ENCODE measurements at regions not wholly inside any gene's neighbourhood (a gene's known extent, or its start where the extent isn't known, plus 50 kb on each side); places are given as distances from the start of the nearest gene placed in this dataset.

DNA sequence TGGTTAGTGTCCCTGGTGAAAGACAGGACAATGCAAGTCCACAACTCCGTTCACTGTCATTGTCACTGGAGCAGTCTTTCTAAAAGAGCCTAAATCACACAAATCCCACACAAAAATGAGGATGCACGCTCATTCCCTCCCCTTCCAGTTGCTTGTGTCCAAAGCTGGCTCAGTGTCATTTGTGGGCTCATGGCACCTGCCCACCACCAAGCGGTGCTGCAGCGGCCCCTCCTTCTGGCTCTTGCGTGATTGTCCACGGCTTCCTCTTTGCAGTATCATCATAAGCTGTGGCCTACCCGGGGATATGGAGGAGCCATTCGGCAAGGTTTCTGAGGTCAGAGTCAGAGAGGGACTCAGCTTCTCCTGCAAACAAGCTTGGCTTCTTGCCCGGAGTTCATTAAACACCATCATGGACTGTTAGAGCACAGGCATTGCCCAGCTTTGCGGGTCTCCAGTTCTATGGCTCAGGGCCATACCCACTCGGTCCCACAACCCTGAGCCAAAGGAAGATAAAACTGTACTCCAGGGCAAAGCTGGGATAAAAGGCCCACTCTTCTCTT, 179.4 kb upstream of the AGAP1 start:
- DNase-seq = no peak

DNA sequence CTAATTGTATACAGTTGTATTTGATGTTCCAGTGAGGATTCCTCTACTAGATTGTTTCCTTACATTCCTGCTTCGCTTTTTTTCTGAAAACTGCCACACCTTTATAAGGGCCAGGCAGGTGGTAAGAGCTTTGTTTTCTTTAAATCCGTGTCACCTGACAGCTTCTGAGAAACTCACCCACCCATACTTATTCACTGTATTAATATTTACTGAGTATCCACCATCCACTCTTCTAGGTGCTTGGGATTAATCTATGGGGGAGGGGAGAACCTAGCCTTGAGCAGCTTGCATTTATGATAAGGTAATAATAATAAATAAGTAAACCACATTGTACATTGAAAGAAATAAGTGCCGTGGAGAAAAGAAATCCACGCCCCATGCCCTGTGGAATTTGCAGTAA, 174.7 kb upstream of the AGAP1 start:
- DNase-seq = no peak

DNA sequence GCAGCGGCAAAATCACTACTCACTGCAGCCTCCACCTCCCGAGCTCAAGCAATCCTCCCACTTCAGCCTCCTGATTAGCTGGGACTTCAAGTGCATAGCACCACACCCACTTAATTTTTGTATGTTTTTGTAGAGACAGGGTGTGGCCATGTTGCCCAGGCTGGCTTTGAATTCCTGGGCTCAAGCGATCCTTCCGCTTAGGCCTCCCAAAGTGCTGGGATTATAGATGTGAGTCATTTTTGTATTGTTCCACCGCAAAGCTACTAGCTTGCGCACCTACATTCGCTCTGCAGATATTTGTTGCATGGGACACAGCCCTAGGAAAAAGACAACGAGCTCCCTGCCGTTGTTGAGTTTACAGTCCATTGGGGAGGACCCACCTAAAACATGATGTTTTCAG, 173.5 kb upstream of the AGAP1 start:
- no peak for DNase-seq

DNA sequence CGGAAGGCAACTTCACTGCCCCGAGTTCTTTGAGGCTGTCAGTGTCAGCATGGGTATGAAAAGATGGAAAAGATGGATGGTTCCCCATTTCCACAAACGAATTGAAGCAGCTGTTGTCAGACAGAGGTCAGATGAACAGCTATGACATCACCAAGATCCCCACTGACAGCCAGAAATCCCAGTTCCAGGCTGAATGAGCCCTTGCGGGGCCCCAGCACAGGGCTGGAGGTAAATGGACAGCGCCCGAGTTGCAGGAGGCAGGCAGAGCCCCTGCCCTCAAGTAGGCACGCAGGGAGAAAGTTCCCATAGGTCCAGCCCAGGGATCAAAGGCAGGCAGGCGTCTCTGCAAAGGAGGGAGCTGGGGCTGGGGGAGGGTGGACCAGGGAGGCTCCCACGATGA, 169.5 kb upstream of the AGAP1 start:
- no peak for DNase-seq

DNA sequence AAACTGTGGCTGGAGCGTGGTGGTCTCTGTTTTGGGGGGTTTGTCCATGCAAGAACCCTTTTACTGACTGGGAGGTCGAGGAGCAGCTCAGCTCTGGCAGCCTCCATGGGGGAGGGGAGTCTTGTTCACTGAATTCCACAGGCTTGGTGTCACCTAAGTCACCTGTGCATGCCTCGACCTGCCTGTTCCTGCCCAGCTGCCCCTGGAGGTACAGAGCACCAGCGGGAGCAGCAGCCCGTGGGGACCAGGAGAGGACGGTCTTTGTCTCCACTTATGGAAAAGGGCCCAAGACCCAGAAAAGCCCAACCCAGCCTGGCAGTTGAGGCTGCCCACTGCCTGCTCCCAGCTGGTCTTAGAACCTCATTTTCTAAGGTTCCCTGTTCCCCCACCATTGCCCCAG, 168.7 kb upstream of the AGAP1 start:
- DNase-seq = no peak

DNA sequence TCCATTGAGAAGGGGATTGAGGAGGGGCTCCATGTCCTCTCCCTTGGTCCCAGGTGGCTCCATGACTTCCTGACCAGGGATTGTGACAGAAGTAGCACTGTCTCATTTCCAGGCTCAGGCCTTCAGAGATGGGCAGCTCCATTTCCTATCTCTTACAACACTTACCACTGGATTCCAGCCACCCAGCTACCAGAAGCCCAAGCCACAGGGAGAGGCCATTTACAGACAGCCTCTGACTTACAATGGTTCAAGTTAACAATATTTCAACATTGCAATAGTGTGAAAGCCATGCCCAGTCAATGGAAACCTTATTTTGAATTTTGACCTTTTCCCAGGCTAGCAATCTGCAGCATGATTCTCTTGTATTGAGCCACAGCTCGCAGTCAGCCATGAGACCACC, 164.9 kb upstream of the AGAP1 start:
- no peak for DNase-seq

DNA sequence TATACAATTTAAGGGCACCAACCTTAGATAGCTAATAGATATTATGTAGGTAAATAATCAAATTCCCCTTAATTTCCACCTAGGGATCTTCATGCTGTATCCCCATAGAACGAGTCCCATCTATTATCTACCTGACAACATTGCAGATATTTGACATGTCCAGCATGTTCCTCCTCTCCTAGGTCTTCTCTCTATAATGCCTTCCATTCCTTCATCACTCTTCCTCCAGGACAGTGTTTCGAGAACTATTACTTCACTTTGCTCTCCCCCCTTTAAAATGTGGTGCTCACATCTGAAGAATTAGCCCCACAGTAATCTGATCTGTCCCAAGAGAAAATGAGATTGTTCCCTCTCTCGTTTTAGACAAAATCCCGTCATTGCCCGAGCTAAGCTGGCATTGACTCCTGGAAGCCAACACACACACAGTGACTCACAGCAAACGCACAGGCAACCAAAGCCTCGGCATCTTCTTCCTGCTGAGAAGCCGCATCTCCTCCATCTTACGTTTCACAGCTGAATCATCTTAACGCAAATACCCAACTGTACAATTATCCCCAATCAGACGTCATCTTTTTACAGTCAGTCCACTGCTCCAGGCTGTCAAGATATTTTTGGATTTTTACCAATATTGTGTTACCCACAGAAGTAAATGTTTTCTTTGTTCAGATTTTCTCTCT, 162.9 kb upstream of the AGAP1 start:
- no peak for DNase-seq

DNA sequence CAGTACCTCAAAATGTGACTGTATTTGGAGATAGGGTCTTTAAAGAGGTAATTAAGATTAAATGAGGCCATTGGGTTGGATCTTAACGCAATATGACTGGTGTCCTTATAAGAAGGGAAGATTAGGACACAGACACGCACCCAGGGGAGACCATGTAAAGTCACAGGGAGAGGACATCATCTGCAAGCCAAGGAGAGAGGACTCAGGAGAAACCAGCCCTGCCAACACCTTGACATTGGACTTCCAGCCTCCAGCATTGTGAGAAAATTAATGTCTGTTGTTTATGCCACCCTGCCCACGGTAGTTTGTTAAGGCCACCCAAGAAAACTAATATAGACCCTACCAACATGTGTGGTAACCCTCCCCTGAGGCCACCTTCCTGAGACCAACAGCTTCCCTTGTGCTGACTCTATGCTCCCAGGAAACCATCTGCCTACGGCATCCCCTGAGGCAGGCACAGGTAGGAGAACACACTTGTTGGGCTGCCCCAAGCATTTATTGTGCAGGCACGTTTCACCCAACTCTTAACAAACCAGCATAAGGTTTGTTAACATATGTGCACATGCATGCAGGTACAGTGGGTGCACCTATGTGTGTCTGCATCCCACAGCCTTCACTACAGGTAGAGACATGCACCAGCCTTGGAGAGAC, 161.5 kb upstream of the AGAP1 start:
- no peak for DNase-seq

DNA sequence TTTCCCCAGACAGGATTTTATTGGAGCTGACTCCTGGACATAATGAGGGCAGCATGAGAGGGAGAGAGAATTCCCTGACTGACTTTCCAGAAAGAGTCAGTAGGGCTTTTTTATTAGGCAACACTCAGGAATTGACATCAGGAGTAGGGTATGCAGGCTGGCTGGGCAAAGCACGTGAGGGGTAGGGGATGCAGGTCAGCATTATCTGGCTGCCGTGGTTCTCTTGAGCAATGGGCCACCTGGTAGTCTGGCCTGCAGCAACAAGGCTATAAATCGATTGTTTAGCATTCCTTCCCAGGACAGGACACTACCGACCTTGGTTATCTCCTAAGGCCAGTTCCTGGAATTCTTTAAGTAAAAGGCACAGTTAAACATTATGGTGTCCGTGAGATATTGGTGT, 160.8 kb upstream of the AGAP1 start:
- no peak for DNase-seq

DNA sequence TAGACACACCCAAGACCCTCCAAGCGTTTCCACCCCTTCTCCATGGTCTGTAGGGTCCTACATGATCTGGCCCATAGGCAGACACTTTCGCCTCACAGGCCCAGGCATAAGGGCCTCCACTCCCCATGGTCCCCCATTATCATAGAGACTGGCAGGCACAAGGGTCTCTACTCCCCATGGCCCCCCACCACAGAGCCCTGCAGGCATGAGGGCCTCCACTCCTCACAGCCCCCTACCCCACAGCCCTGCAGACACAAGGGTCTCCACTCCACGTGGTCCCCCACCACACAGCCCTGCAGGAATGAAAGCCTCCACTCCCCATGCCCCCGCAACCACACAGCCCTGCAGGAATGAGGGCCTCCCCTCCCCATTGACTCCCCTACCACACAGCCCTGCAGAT, 159.7 kb upstream of the AGAP1 start:
- no peak for DNase-seq

DNA sequence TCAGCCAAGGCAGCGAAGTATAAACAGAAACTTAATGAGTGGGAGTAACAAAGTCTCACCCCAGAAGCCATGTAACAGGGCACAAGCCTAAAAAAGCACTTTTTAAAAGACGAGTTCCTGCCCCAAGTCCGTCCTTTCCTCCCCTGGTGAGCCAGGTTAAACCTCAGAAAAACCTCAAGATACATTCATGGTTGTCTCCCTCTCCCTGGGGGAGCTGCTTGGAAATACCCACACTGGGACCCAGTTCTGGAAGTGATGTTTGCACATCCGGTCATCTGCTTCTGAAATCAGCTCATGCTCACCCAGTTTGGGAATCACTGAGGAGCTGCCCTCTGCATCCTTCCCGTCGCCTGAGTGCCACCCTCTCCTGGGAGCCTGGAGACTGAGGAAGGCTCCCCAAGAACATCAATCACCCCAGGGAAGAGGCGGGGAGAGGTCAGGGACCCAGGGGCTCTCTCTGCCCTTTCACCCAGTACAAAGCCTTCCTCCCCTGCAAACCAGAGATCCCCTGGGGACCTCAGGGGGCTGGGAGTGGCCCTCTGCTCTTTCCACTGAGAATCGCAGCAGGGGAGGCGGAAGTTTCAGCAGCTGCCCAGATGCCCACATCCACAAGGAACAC, 150.6 kb upstream of the AGAP1 start:
- DNase-seq = no peak

DNA sequence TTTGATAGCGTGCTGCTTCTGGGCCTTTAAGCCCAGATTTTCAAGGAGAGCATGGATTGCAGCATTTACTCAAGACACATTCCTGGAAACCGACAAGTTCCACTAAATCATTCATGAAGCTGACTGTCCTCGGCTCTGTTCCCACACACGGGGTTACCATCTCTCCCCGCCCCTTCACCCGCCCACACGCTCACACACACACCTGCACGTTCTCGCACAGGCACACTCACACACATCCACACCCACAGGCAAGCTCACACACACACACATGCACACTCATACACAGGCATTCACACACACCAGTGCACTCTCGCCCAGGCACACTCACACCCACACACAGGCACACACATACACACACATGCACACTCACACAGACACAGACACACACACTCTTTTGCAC, 150.0 kb upstream of the AGAP1 start:
- no peak for DNase-seq

DNA sequence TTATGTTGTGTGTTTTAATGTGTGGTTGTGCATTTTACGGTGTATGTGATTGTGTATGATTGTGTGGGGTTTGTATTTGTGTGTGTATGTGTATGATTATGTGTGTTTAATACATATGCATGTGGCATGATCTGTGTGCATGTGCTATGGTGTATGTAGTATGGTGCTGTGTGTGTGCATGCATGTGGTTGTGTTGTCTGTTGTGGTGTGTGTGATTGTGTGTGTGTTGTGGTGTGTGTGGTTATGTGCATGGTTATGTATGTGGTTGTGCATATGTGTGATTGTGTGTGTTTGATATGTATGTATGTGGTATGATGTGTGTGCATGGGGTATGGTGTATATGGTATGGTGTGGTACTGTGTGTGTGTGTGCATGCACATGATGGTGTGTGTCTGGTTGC, 148.1 kb upstream of the AGAP1 start:
- DNase-seq = no peak

DNA sequence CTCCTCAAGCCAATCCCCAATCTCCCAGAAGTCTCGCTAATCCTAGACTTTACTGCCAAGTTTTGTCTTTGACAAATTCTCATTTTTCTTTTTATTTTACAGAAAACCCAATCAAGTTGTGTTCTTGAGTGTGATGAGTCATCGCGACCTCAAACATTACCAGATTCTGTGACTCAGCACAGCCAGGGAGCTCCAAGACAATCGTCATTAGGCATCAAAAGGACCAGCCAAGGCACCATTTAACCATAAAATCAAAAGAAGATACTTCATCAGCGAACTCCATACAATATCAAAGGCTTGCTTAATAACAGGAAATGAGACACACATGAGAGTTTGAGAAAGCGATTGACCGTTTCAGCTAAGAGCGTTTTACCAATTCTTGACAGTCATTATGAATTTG, 146.2 kb upstream of the AGAP1 start:
- DNase-seq = no peak

DNA sequence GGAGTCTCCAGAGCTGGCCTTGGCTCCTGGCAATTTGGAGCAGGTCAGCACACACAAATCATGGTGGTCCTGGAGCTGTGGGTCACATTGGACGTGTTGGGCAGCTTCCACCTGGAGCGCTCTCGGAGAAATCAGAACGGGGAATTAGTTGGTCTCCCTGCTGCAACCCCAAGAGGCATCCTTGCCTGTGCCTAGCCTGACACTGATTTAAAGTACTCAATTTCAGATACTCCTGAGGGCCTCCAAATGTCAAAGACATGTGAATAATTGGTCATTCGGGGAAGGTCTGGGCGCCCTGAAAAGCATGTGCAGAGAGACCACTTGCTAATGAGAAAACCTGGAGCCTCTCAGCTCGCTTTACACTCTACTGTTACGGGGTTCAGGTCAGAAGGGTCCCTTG, 145.5 kb upstream of the AGAP1 start:
- no peak for DNase-seq

DNA sequence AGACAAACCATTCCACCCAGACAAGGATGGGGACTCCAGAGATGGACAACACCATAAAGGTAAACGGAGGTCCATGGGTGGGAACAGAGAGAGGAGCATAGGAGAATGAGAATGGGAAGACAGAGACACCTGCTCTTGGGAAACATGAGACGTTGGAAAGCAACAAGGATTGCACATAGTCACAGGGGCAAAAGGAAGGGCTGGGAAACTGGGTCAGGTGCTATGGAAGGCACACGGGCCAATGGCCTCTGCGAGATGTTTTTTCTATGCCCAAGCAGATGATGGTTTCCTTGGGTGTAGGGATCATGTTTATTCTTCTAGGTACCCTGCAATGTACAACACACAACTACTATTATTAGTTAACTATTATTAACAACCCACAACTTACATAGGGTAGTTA, 143.6 kb upstream of the AGAP1 start:
- no peak for DNase-seq

DNA sequence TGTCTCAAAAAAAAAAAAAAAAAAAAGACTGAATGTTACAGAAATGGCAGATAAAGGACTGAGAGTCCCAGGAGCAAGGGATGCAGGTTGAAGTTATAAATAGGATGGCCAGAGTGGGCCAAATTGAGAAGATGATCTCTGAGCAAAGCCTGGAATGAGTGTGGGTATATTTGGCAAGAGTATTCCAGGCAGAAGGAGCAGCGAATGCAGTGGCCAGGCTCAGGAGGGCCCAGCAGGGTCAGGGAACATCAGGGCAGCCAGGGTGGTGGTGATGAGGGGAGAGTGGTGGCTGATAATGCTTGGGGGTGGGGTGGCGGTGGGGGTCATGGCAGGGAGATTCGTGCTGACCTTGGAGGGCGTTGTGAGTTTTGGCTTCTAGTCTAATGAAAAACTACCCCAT, 141.3 kb upstream of the AGAP1 start:
- DNase-seq = no peak

DNA sequence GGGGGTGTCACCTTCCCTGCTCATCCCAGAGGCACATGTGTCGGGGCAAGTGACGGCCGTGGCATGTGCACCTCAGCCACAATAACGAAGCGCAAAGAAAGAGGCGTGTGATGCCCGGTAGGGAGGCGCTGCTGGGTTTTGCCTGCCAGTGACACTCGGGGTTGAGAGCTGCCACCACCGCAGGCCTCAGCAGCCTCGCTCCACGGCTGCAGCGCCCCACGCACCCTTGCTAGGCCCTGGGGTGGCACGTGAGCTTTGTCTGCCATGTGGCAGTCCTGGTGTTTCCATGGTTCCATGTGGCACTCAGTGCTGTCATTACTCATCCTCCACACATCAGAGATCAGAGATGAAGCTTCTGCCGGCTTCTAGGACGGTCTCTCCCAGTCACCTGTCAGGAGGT, 136.0 kb upstream of the AGAP1 start:
- DNase-seq = no peak

DNA sequence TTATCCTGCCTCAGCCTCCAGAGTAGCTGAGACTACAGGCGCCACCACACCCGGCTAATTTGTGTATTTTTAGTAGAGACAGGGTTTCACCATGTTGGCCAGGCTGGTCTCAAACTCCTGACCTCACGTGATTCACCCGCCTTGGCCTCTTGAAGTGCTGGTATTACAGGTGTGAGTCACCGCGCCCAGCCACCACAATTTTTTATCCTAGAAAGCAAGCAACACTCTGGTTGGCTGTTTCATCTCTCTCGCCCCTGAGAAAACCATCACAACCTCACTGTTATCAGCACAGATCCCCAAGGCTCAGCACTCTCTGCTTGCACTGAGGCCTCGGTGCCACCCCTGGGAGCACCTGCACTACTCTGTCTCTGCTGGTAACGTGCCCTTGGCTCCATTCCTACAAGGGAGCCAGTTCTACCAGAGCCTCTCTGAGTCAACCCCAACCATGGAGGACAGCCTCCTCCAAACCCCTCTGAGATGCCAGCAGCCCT, 134.8 kb upstream of the AGAP1 start:
- DNase-seq = no peak

DNA sequence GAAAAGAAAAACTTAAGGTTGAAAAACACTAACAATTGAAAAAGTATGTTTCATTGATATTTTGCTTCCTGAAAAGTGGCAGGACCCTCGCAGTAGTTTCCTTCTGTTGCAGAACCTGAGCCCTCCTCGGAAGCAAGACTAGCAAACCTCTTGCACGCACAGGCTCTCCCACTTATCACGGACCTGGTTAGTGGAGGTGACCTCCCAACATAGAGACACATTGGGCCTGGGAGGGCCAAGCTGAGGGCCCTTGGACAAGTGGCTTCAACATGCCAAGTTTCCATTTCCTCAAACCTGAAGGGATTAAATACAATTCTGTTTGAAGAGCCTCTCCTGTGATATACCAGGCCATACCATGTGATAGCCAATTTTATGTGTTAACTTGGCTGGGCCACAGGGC, 133.4 kb upstream of the AGAP1 start:
- DNase-seq = no peak

DNA sequence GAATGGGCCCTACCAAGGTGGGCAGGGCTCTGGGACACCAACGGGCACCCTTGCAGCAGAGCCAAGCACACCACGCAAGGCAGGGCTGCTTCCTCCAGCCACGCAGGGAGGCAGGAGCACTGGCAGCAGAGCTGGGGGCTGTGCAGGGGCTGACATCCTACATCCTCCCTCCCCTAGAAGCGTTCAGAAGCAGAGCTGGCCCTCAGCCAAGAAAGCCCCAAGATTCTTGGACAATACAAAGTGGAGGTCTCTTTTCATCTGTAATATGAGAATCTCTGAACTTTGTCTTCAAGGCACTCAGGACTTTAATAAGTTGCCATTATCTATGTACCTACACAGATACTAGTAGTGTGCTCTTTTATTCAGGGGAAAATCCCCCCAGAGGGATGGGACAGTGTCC, 128.1 kb upstream of the AGAP1 start:
- DNase-seq = no peak

DNA sequence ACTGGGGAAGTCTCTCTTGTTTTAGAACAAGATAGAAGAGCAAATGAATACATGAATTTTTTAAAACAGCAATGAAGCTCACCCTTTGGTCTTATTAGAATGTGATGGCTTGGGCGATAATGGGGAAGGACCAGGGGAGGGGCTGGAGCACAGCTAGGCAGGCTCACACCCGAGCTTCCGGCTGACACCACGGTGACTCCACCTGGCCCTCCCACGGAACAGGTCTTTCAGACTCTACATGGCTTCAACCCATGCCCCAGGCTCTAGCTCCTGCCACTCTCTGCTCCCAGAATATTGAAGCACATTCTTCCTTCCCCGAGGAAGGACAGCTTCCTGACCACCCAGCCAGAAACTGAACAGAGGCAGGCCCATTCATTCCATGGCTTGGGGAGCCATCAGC, 127.5 kb upstream of the AGAP1 start:
- DNase-seq = no peak

DNA sequence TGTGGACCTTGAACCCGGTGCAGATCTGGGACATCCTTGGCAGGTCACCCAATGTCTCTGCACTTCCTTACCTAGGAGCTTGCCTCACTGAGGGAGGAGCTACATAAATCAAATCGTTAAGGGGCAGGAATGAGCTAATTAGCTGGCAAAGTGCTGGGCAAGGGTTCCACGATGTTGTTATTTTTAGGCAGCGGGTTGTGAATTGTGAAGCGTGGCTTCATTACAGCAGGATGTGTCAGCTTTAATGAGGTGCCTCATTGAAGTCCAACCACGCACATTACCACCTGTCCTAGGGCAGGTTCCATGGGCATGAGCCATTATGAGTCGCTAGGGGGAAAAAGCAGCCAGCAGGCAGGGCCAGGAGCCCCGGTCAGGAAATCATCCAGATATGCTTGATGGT, 127.0 kb upstream of the AGAP1 start:
- DNase-seq = no peak

DNA sequence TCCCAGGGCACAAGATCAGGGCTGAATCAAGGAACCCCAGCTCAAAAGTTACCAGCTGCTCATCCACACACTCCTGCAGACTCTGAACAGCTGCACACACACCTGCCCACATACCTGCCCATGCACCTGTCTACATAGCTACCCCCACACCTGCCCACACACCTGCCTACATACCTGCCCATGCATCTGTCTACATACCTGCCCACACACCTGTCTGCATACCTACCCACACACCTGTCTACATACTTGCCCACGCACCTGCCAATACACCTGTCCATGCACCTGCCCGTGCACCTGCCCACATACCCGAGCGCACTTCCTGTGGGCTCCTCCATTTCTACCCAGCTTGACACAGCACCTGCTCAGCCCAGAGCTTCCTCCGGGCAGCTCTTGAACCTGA, 122.8 kb upstream of the AGAP1 start:
- DNase-seq = no peak
